ENCODE measurements at regions not wholly inside any gene's neighbourhood (a gene's known extent, or its start where the extent isn't known, plus 50 kb on each side); places are given as distances from the start of the nearest gene placed in this dataset.
"Not testable (repeated sequence)": the region's sequence is repeated elsewhere in the genome, so short reads cannot be mapped to it uniquely, and the experiment has no call there.

DNA sequence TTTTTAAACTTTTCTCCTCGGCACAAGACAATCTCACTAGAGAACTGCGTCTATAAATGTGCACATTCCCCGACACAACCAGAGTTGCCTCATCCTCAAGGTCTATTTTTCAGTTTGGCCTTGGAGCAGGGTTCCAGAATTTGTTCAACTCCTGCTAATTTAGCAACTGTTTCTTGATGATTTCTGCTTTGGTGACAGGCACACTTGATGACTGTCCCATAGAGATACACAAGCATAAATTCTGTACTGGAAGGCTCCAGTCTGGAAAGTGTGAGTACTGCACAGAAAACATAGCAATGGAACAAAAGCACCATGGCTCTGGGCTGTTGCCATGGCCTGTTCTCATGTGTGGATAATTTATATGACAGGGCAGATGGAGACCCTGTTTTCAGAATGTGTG is 379.6 kb upstream of the PDZRN3 start:
- H3K9me3 ChIP-seq (ENCODE audit: control insufficient read depth in 1 of 2, low read length in 2 of 2), result no peaks in the 10 kb centered on the region
- no peak overlapping the region for H3K27ac ChIP-seq (ENCODE audit: low read length)
- H3K36me3 ChIP-seq (ENCODE audit: control insufficient read depth in 1 of 2, insufficient read depth in 2 of 2, low read length in 2 of 2), result no peaks in the 10 kb centered on the region
- no peaks in the 10 kb centered on the region for H3K4me1 ChIP-seq (ENCODE audit: control insufficient read depth in 1 of 2, insufficient read depth in 2 of 2, low read length in 2 of 2)
- H3K4me3 ChIP-seq (ENCODE audit: low read depth in 1 of 2, low read length in 2 of 2), result no peak overlapping the region
- no peaks in the 10 kb centered on the region for H3K27me3 ChIP-seq (ENCODE audit: low read depth, low read length)

DNA sequence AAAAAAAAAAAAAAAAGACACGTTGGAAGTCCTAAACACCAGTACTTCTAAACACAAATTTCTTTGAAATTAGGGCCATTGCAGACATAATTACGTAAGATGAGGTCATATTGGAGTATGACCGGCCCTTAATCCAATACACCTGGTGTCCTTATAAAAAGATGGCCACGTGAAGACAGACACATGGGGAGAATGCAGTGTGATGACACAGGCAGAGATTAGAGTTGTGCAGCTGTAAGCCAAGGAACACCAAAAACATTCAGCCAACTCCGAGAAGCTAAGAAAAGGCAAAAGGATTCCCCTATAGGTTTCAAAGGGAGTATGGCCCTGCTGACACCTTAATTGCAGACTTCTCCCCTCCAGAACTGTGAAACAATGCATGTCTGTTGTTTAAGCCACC is 379.0 kb upstream of the PDZRN3 start:
- H3K27ac ChIP-seq (ENCODE audit: low read length), result no peak overlapping the region
- H3K27me3 ChIP-seq (ENCODE audit: low read depth, low read length), result no peaks in the 10 kb centered on the region
- no peaks in the 10 kb centered on the region for H3K9me3 ChIP-seq (ENCODE audit: control insufficient read depth in 1 of 2, low read length in 2 of 2)
- H3K4me3 ChIP-seq (ENCODE audit: low read depth in 1 of 2, low read length in 2 of 2), result no peak overlapping the region
- no peaks in the 10 kb centered on the region for H3K4me1 ChIP-seq (ENCODE audit: control insufficient read depth in 1 of 2, insufficient read depth in 2 of 2, low read length in 2 of 2)
- H3K36me3 ChIP-seq (ENCODE audit: control insufficient read depth in 1 of 2, insufficient read depth in 2 of 2, low read length in 2 of 2), result no peaks in the 10 kb centered on the region

DNA sequence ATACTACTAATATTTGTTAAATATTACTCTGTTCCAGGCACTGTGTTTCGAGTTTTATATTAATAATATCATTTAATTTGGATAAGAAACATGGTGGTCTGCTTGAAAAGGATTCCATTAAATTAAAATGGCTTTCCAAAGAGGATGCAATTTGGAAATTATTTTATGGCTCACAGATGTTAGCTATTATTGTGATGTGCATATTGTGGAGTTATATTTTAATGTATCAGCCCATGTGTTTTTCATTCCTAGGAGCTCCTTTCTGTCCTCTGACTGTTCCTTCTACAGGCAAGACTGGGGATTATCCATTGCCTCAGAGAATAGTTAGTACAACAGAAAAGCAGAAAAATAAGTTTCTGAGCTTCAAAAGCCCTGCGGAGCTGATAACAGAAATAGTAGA is 376.7 kb upstream of the PDZRN3 start:
- Histone ChIP-seq H3K36me3 (ENCODE audit: control insufficient read depth in 1 of 2, insufficient read depth in 2 of 2, low read length in 2 of 2) (no peaks in the 10 kb centered on the region), H3K4me1 (ENCODE audit: control insufficient read depth in 1 of 2, insufficient read depth in 2 of 2, low read length in 2 of 2) (no peaks in the 10 kb centered on the region), H3K27ac (ENCODE audit: low read length) (no peak overlapping the region), H3K9me3 (ENCODE audit: control insufficient read depth in 1 of 2, low read length in 2 of 2) (no peaks in the 10 kb centered on the region), H3K27me3 (ENCODE audit: low read depth, low read length) (no peaks in the 10 kb centered on the region), H3K4me3 (ENCODE audit: low read depth in 1 of 2, low read length in 2 of 2) (no peak overlapping the region)

DNA sequence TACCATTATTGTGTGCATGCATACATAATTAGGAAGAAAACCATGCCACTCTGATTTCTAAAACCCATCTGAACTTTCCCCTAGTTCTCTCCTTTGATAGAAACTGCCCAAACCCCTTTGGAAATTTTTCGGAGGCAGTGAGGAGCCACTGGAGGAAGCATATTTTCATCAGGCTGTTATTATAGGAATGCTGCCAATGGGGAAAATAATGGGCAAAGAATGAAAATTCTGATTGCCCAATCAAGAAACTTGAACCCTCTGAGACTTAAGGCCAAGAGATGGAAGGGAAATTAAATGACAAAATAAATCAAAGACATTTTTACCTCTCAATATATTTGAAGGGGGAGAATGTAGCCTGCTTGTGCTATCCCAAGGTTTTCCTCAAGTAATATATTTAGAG is 376.0 kb upstream of the PDZRN3 start:
- Histone ChIP-seq H3K27me3 (ENCODE audit: low read depth, low read length) (no peaks in the 10 kb centered on the region), H3K36me3 (ENCODE audit: control insufficient read depth in 1 of 2, insufficient read depth in 2 of 2, low read length in 2 of 2) (no peaks in the 10 kb centered on the region), H3K4me3 (ENCODE audit: low read depth in 1 of 2, low read length in 2 of 2) (no peak overlapping the region), H3K4me1 (ENCODE audit: control insufficient read depth in 1 of 2, insufficient read depth in 2 of 2, low read length in 2 of 2) (no peaks in the 10 kb centered on the region), H3K9me3 (ENCODE audit: control insufficient read depth in 1 of 2, low read length in 2 of 2) (no peaks in the 10 kb centered on the region), H3K27ac (ENCODE audit: low read length) (no peak overlapping the region)

DNA sequence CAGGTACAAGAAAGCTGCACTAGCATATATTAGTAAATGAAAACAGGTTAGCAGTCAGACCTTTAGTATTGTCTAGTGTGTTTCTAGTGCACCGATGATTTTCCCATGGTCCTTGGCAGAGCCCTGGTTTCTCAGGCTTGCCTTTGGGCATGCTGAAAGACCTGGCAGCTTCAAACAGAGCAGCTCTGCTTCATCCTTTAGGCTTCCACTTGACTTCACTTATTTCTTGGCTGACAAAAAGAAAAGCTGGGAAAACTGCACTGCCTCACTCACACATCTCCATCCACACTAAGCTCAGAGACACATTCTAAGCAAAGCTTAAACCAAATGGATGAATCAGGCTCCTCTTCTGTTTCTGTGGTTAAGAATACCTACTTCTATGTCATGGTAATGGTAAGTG is 374.8 kb upstream of the PDZRN3 start:
- Histone ChIP-seq H3K36me3 (ENCODE audit: control insufficient read depth in 1 of 2, insufficient read depth in 2 of 2, low read length in 2 of 2) (no peaks in the 10 kb centered on the region), H3K9me3 (ENCODE audit: control insufficient read depth in 1 of 2, low read length in 2 of 2) (no peaks in the 10 kb centered on the region), H3K4me3 (ENCODE audit: low read depth in 1 of 2, low read length in 2 of 2) (no peak overlapping the region), H3K4me1 (ENCODE audit: control insufficient read depth in 1 of 2, insufficient read depth in 2 of 2, low read length in 2 of 2) (no peaks in the 10 kb centered on the region), H3K27me3 (ENCODE audit: low read depth, low read length) (no peaks in the 10 kb centered on the region), H3K27ac (ENCODE audit: low read length) (no peak overlapping the region)

DNA sequence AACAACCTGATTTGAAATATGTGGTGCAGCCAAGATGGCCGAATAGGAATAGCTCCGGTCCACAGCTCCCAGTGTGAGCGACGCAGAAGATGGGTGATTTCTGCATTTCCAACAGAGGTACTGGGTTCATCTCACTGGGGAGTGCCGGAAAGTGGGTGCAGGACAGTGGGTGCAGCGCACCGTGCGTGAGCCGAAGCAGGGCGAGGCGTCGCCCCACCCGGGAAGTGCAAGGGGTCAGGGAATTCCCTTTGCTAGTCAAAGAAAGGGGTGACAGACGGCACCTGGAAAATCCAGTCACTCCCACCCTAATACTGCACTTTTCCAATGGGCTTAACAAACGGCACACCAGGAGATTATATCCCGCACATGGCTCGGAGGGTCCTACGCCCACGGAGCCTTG is 365.9 kb upstream of the PDZRN3 start:
- H3K27me3 ChIP-seq (ENCODE audit: low read depth, low read length); H3K4me3 ChIP-seq (ENCODE audit: low read depth in 1 of 2, low read length in 2 of 2); H3K36me3 ChIP-seq (ENCODE audit: control insufficient read depth in 1 of 2, insufficient read depth in 2 of 2, low read length in 2 of 2); H3K9me3 ChIP-seq (ENCODE audit: control insufficient read depth in 1 of 2, low read length in 2 of 2); H3K27ac ChIP-seq (ENCODE audit: low read length); H3K4me1 ChIP-seq (ENCODE audit: control insufficient read depth in 1 of 2, insufficient read depth in 2 of 2, low read length in 2 of 2): not testable (repeated sequence)

DNA sequence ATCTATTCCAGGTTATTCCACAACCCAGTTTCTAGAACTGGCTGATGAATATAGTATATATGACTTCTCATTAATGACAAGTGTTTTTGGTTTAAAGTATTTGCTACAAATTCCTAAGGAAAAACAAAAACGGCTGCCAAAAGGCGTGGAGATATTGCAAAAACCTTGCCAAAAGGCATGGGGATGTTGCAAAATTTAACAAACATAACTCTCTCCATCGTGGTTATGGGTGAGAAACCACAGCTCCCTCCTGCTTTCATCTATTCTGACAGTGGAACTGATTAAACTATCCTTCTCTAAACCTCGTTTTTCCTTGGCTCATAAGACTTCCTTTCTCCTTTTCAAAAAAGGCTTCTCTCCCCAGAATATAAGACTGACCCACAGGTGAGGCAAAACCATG is 342.0 kb upstream of the PDZRN3 start:
- Histone ChIP-seq H3K4me1 (ENCODE audit: control insufficient read depth in 1 of 2, insufficient read depth in 2 of 2, low read length in 2 of 2) (no peaks in the 10 kb centered on the region), H3K27me3 (ENCODE audit: low read depth, low read length) (no peaks in the 10 kb centered on the region), H3K4me3 (ENCODE audit: low read depth in 1 of 2, low read length in 2 of 2) (no peak overlapping the region), H3K9me3 (ENCODE audit: control insufficient read depth in 1 of 2, low read length in 2 of 2) (peaks cover 0 to 3% of the 10 kb centered on the region in 2 donors), H3K27ac (ENCODE audit: low read length) (no peak overlapping the region), H3K36me3 (ENCODE audit: control insufficient read depth in 1 of 2, insufficient read depth in 2 of 2, low read length in 2 of 2) (no peaks in the 10 kb centered on the region)

DNA sequence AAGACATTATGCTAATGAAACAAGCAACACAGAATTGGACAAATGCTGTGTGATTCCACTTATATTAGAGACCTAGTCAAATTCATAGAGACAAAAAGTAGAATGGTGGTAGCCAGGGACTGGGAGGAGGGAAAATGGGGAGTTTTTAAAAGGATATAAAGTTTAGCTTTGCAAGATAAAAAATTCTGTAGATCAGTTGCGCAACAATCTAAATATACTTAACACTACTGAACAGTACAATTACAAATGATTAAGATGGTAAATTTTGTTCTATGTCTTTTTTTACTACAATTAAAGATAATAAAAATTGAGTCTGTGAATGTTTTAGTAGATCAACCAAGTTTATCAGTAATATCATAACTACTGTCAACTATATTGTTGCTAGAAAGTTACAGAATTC is 340.1 kb upstream of the PDZRN3 start:
- Histone ChIP-seq H3K36me3 (ENCODE audit: control insufficient read depth in 1 of 2, insufficient read depth in 2 of 2, low read length in 2 of 2) (no peaks in the 10 kb centered on the region), H3K27ac (ENCODE audit: low read length) (no peak overlapping the region), H3K27me3 (ENCODE audit: low read depth, low read length) (no peaks in the 10 kb centered on the region), H3K4me1 (ENCODE audit: control insufficient read depth in 1 of 2, insufficient read depth in 2 of 2, low read length in 2 of 2) (no peaks in the 10 kb centered on the region), H3K9me3 (ENCODE audit: control insufficient read depth in 1 of 2, low read length in 2 of 2) (no peaks in the 10 kb centered on the region), H3K4me3 (ENCODE audit: low read depth in 1 of 2, low read length in 2 of 2) (no peak overlapping the region)

DNA sequence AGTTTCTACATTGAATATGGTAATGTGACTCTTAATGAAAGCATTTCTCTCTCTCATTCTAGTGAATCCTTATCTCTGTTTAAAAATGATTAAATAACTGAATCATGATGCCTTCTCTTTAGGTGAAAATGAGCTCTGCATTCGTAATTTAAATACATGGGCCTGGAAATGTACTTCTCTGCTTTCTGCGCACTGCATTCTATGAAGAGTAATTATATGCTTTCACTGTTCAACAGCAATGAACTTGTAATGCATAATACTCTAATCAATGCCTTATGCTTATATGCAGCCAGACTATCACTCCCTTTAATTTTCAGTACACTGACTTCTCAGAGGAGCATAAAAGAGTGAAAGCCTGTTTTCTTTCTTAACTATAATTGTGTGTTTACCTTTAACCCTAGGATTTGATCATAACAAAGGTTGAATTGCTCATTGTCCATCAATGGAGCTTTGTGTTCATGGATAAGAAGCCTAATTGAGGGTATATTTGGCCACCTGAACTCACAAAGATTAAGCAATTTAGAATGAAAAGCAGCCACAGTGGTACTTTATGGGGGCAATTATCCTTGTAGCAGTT is 330.8 kb upstream of the PDZRN3 start:
- Histone ChIP-seq H3K36me3 (ENCODE audit: control insufficient read depth in 1 of 2, insufficient read depth in 2 of 2, low read length in 2 of 2) (no peaks in the 10 kb centered on the region), H3K4me3 (ENCODE audit: low read depth in 1 of 2, low read length in 2 of 2) (no peak overlapping the region), H3K27ac (ENCODE audit: low read length) (no peak overlapping the region), H3K4me1 (ENCODE audit: control insufficient read depth in 1 of 2, insufficient read depth in 2 of 2, low read length in 2 of 2) (no peaks in the 10 kb centered on the region), H3K9me3 (ENCODE audit: control insufficient read depth in 1 of 2, low read length in 2 of 2) (no peaks in the 10 kb centered on the region), H3K27me3 (ENCODE audit: low read depth, low read length) (no peaks in the 10 kb centered on the region)

DNA sequence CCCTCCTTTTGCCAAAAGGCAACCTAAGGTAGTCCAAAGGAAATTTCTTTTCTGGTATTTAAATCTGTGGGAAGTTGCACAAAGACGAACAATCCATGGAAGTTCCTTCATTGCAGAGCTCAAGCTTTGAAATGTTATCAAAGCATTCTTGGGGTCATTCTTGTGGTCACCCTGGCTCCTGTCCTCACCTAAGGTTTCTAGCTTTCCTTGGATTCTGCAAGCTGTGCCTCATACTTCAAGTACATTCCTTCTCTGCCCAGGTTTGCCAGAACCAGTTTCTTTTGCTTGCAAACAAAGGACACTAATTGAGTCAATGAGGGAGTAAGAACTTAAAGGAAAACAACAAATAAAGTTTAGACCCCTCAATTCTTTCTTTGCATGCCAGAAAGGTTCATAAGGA is 329.8 kb upstream of the PDZRN3 start:
- H3K4me1 ChIP-seq (ENCODE audit: control insufficient read depth in 1 of 2, insufficient read depth in 2 of 2, low read length in 2 of 2), result no peaks in the 10 kb centered on the region
- H3K27me3 ChIP-seq (ENCODE audit: low read depth, low read length), result no peaks in the 10 kb centered on the region
- no peaks in the 10 kb centered on the region for H3K36me3 ChIP-seq (ENCODE audit: control insufficient read depth in 1 of 2, insufficient read depth in 2 of 2, low read length in 2 of 2)
- no peak overlapping the region for H3K4me3 ChIP-seq (ENCODE audit: low read depth in 1 of 2, low read length in 2 of 2)
- H3K27ac ChIP-seq (ENCODE audit: low read length), result no peak overlapping the region
- no peaks in the 10 kb centered on the region for H3K9me3 ChIP-seq (ENCODE audit: control insufficient read depth in 1 of 2, low read length in 2 of 2)

DNA sequence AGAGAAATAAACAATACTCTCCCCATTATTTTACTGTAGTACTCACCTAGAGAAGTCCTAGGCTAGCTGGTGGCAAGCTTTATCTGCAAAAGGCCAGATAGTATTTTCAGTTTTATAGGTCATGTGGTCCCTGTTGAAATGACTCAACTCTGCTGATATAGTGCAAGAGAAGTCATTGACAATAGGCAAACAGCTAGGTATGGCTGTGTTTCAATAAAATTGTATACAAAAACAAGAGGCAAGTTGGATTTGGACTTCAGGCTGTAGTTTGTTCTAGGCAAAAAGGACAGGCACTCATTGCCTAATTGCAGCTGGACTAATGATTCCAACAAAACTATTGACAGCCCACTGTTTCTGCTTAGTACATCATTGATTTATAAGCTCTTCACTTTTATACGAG is 328.0 kb upstream of the PDZRN3 start:
- H3K27ac ChIP-seq (ENCODE audit: low read length), result no peak overlapping the region
- H3K4me1 ChIP-seq (ENCODE audit: control insufficient read depth in 1 of 2, insufficient read depth in 2 of 2, low read length in 2 of 2), result no peaks in the 10 kb centered on the region
- H3K9me3 ChIP-seq (ENCODE audit: control insufficient read depth in 1 of 2, low read length in 2 of 2), result no peaks in the 10 kb centered on the region
- no peak overlapping the region for H3K4me3 ChIP-seq (ENCODE audit: low read depth in 1 of 2, low read length in 2 of 2)
- H3K27me3 ChIP-seq (ENCODE audit: low read depth, low read length), result no peaks in the 10 kb centered on the region
- H3K36me3 ChIP-seq (ENCODE audit: control insufficient read depth in 1 of 2, insufficient read depth in 2 of 2, low read length in 2 of 2), result no peaks in the 10 kb centered on the region

DNA sequence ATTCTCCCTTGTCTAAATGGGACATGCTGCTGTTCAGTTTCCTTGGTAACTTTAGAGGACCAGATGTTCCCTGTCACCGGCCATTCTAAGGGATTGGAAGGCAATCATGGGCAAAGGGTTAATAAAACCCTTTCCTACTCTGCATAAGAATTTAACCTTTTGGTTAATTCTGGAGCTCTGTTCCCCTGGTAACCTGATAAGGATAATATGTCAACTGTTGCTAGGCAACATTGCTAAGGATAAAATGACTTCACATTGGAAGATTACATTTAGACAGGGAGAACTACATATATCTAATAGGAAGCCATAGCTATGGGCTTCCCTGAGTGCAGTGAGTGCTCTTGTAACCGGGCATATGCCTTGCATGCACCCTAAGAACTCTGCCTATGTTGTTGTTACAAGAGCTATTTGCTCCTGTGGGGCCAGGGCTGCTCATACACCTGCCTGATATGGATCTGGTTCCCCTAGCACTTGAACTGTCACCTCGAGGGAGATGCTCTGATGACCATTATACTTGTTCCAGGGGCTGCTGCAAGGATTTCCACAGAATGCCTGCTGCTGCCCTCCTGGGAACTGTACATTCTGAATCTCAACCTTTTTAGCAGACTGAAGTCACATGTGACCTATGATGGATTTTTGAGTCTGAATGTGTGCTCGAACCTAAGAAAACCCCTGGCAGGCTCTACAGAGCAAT is 326.3 kb upstream of the PDZRN3 start:
- H3K9me3 ChIP-seq (ENCODE audit: control insufficient read depth in 1 of 2, low read length in 2 of 2), result no peaks in the 10 kb centered on the region
- H3K27ac ChIP-seq (ENCODE audit: low read length), result no peak overlapping the region
- H3K4me1 ChIP-seq (ENCODE audit: control insufficient read depth in 1 of 2, insufficient read depth in 2 of 2, low read length in 2 of 2), result no peaks in the 10 kb centered on the region
- H3K4me3 ChIP-seq (ENCODE audit: low read depth in 1 of 2, low read length in 2 of 2), result no peak overlapping the region
- H3K27me3 ChIP-seq (ENCODE audit: low read depth, low read length), result no peaks in the 10 kb centered on the region
- H3K36me3 ChIP-seq (ENCODE audit: control insufficient read depth in 1 of 2, insufficient read depth in 2 of 2, low read length in 2 of 2), result no peaks in the 10 kb centered on the region

All from muscle layer of duodenum (tissue), 2 donors.